Activated CD8-positive, alpha-beta T cell treated with anti-CD3 and anti-CD28 coated beads for 36 hours (primary cell): ENCODE measurements at regions not wholly inside any gene's neighbourhood (a gene's known extent, or its start where the extent isn't known, plus 50 kb on each side); places are given as distances from the start of the nearest gene placed in this dataset.

Source experiments
- ATAC-seq: fragments of 200-7000 bp; cut with Tn5 transposase; one replicate; pipeline ENCODE4 v1.10.0; 2021; ENCODE audit warnings: mild to moderate bottlenecking, moderate library complexity
- CTCF ChIA-PET: fragments of 350-600 bp; sonication (Branson Sonifier 250); formaldehyde crosslinking; loops from one replicate; lab custom pipeline; 2021; ENCODE audit warnings: antibody characterized with exemption; lab: Charles Lee
- POLR2A ChIA-PET: fragments of 350-600 bp; sonication (Branson Sonifier 250); formaldehyde crosslinking; loops from one replicate; lab custom pipeline; 2021; ENCODE audit warnings: antibody characterized with exemption; lab: Charles Lee
- DNase-seq: peaks from one replicate; pipeline ENCODE4 v3.0.0-alpha.2; 2020
- H3K27ac Mint-ChIP-seq: one replicate; pipeline ENCODE4 v1.8.0; 2021; ENCODE audit warnings: mild to moderate bottlenecking, mixed read lengths
- H3K27me3 Mint-ChIP-seq: one replicate; pipeline ENCODE4 v1.8.0; 2021; ENCODE audit warnings: mixed read lengths
- H3K36me3 Mint-ChIP-seq: one replicate; pipeline ENCODE4 v1.8.0; 2021; ENCODE audit warnings: low read depth, mixed read lengths
- H3K4me1 Mint-ChIP-seq: one replicate; pipeline ENCODE4 v1.8.0; 2021; ENCODE audit warnings: low read depth, mixed read lengths
- H3K4me3 Mint-ChIP-seq: one replicate; pipeline ENCODE4 v1.8.0; 2021; ENCODE audit warnings: mild to moderate bottlenecking, moderate library complexity, mixed read lengths
- H3K9me3 Mint-ChIP-seq: one replicate; pipeline ENCODE4 v1.8.0; 2021; ENCODE audit warnings: mixed read lengths
- CTCF ChIP-seq: fragments of 200-600 bp; IDR thresholded peaks from one replicate; pipeline ENCODE4 v1.8.0; 2022; ENCODE audit warnings: antibody characterized with exemption, mild to moderate bottlenecking
- intact Hi-C: fragments of 100-400 bp; cut with micrococcal nuclease; formaldehyde crosslinking; loops from one replicate; pipeline ENCODE4 v1.10.0; 2022

- Mint-ChIP-seq H3K27me3 (peaks cover 2% of the 10 kb centered on the region), H3K4me1 (peaks cover 1% of the 10 kb centered on the region), H3K9me3 (no peaks in the 10 kb centered on the region), H3K36me3 (no peaks in the 10 kb centered on the region), H3K27ac (no peak overlapping the region), H3K4me3 (no peak overlapping the region)
- TF ChIP-seq CTCF = no peak
- intact Hi-C loops = no loop called here
- DNase-seq (no peak), ATAC-seq (no peak)
- POLR2A ChIA-PET = no interaction called here
- CTCF ChIA-PET = no interaction called here
Observed at GRCh38 chr4:100933628-100934027, 413.7 kb downstream of the PPP3CA start.

- Mint-ChIP-seq H3K9me3 (no peaks in the 10 kb centered on the region), H3K36me3 (no peaks in the 10 kb centered on the region), H3K27me3 (no peaks in the 10 kb centered on the region), H3K27ac (no peak overlapping the region), H3K4me1 (peaks cover 1% of the 10 kb centered on the region), H3K4me3 (no peak overlapping the region)
- intact Hi-C loops = no loop called here
- ChIA-PET POLR2A (no interaction called here), CTCF (no interaction called here)
- no peak for ATAC-seq
- DNase-seq = no peak
- no peak for TF ChIP-seq CTCF
Observed at GRCh38 chr4:100929758-100930157, 411.9 kb upstream of the EMCN start.

- ChIA-PET CTCF (no interaction called here), POLR2A (no interaction called here)
- Mint-ChIP-seq H3K27me3 (no peaks in the 10 kb centered on the region), H3K4me1 (peaks cover 1% of the 10 kb centered on the region), H3K4me3 (no peak overlapping the region), H3K27ac (no peak overlapping the region), H3K9me3 (no peaks in the 10 kb centered on the region), H3K36me3 (no peaks in the 10 kb centered on the region)
- DNase-seq (no peak), ATAC-seq (no peak)
- intact Hi-C loops = no loop called here
- no peak for TF ChIP-seq CTCF
Observed at GRCh38 chr4:100929135-100929534, 411.3 kb upstream of the EMCN start.

- peaks cover 2% of the 10 kb centered on the region for H3K9me3 Mint-ChIP-seq
- intact Hi-C loops = no loop called here
- TF ChIP-seq CTCF = no peak
- ATAC-seq = no peak
- ChIA-PET CTCF (interaction anchor here (1.1 kb wide), 1 partner anchor 9 kb away, joined by 3 read pairs; no protein-coding TSS in a partner anchor), POLR2A (no interaction called here)
- H3K27ac Mint-ChIP-seq = no peak overlapping the region
- no peak for DNase-seq
- no peaks in the 10 kb centered on the region for H3K4me1 Mint-ChIP-seq
- no peaks in the 10 kb centered on the region for H3K27me3 Mint-ChIP-seq
- no peaks in the 10 kb centered on the region for H3K36me3 Mint-ChIP-seq
- H3K4me3 Mint-ChIP-seq = no peak overlapping the region
Observed at GRCh38 chr4:100926039-100926717, 408.4 kb upstream of the EMCN start.

DNA sequence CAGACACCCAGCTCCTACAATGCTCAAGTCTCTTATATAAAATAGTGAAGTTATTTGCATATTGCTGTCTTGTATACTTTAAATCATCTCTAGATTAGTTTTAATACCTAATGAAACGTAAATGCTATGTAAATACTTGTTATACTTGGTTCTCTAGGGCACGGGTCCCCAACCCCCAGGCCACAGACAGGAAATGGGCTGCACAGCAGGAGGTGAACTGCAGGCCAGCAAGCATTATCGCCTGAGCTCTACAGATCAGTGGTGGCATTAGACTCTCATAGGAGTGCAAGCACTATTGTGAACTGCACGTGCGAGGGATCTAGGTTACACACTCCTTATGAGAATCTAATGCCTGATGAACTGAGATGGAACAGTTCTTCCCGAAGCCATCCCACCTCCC, 395.9 kb upstream of the EMCN start:
- peaks cover 10% of the 10 kb centered on the region for H3K27me3 Mint-ChIP-seq
- ATAC-seq (no peak), DNase-seq (no peak)
- intact Hi-C loops = no loop called here
- CTCF ChIA-PET = no interaction called here
- H3K27ac Mint-ChIP-seq = no peak overlapping the region
- H3K9me3 Mint-ChIP-seq = peaks cover 2% of the 10 kb centered on the region
- POLR2A ChIA-PET = no interaction called here
- TF ChIP-seq CTCF = no peak
- no peak overlapping the region for H3K4me3 Mint-ChIP-seq
- no peaks in the 10 kb centered on the region for H3K36me3 Mint-ChIP-seq
- no peaks in the 10 kb centered on the region for H3K4me1 Mint-ChIP-seq
